ENCODE measurements at regions not wholly inside any gene's neighbourhood (a gene's known extent, or its start where the extent isn't known, plus 50 kb on each side); places are given as distances from the start of the nearest gene placed in this dataset.
"Not testable (repeated sequence)": the region's sequence is repeated elsewhere in the genome, so short reads cannot be mapped to it uniquely, and the experiment has no call there.

DNA sequence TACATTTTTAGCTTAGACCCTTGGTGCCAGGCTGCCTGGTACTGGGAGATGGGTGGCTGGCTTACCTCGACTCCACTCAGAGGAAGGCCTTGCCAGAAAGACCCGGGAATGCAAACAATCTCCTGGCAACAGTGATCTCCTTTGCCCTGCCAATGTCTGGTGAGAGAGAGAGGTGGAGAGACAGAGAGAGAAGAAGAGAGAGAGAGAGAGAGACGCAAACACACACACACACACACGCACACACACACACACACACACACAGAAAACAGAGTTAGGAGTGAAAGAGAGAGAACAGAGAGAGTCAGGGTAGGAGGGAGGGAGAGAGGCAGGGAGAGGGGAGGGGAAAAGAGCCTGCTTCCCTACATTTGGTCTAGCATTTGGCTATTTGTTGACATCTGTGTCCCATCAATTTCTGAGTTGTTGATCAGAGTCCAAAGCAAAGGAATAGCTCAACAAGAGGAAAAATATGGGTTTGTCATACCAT, 181.6 kb upstream of the MAP1B start:
- TF ChIP-seq SMC3 (IDR thresholded peaks at IDR 0.05), result 0 out of 3 replicates have a peak, but pooled peaks have one; percentile 9
- TF ChIP-seq, protein P1, sequence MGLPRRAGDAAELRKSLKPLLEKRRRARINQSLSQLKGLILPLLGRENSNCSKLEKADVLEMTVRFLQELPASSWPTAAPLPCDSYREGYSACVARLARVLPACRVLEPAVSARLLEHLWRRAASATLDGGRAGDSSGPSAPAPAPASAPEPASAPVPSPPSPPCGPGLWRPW (IDR thresholded peaks at IDR 0.05), result no peak
- no peak for TF ChIP-seq ESRRA (IDR thresholded peaks at IDR 0.05; ENCODE audit: borderline replicate concordance, low read length)
- DNase-seq (ENCODE audit: low read depth in 1 of 2, low spot score in 1 of 2) (peak in 1 of 2 experiments; percentile 43), ATAC-seq (peak; percentile 31 to 52; a peak in 4 of 6 replicates), FAIRE-seq (no peak)
- H3K27ac ChIP-seq, result peak overlapping the region; percentile 80 to 81
- peaks cover 20% of the 10 kb centered on the region; the same call in 1 of the 3 replicates for H3K9me3 ChIP-seq
- ChIA-PET POLR2A (no interaction called here), CTCF (interaction anchor here (1.7 kb wide), 1 partner anchor 12 kb away, joined by 4 read pairs; no protein-coding TSS in a partner anchor)
- peaks cover 48% of the 10 kb centered on the region for H3K4me1 ChIP-seq
- H3K4me3 ChIP-seq, result no peak overlapping the region
- 12% methylated on average over 4 of the region's 4 CpGs for WGBS (ENCODE audit: missing lambda C conversion rate)
- H3K4me2 ChIP-seq, result peak overlapping the region; percentile 65

DNA sequence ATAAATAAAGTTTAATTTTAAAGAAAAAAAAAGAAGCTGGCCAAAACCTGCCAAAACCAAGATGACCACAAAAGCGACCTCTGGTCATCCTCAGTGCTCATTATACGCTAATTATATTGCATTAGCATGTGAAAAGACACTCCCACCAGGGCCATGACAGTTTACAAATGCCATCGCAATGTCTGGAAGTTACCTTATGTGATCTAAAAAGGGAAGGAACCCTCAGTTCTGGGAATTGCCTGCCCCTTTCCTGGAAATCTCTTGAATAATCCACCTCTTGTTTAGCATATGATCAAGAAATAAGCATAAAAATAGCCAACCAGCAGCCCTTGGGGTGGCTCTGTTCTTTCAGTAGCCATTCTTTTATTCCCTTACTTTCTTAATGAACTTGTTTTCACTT, 178.3 kb upstream of the MAP1B start:
- peaks cover 12% of the 10 kb centered on the region; the same call in 1 of the 3 replicates for H3K9me3 ChIP-seq
- H3K4me2 ChIP-seq, result no peak overlapping the region
- H3K4me3 ChIP-seq, result no peak overlapping the region
- FAIRE-seq (no peak), DNase-seq (ENCODE audit: low read depth in 1 of 2, low spot score in 1 of 2) (no peak), ATAC-seq (no peak)
- WGBS (ENCODE audit: missing lambda C conversion rate), result 90% methylated on average over 3 of the region's 3 CpGs
- POLR2A ChIA-PET, result no interaction called here
- CTCF ChIA-PET, result interaction anchor here (1.0 kb wide), 1 partner anchor 19 kb away, joined by 3 read pairs; no protein-coding TSS in a partner anchor
- peak overlapping the region in 1 of 2 experiments; percentile 89; a peak in 3 of 6 replicates for H3K27ac ChIP-seq
- no peak for TF ChIP-seq MAX (IDR thresholded peaks at IDR 0.05)
- TF ChIP-seq GATA3 (IDR thresholded peaks at IDR 0.05; ENCODE audit: borderline replicate concordance), result no peak
- TF ChIP-seq, protein P2, sequence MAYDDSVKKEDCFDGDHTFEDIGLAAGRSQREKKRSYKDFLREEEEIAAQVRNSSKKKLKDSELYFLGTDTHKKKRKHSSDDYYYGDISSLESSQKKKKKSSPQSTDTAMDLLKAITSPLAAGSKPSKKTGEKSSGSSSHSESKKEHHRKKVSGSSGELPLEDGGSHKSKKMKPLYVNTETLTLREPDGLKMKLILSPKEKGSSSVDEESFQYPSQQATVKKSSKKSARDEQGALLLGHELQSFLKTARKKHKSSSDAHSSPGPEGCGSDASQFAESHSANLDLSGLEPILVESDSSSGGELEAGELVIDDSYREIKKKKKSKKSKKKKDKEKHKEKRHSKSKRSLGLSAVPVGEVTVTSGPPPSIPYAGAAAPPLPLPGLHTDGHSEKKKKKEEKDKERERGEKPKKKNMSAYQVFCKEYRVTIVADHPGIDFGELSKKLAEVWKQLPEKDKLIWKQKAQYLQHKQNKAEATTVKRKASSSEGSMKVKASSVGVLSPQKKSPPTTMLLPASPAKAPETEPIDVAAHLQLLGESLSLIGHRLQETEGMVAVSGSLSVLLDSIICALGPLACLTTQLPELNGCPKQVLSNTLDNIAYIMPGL (CRISPR knock-in tag; IDR thresholded peaks at IDR 0.05; ENCODE audit: borderline replicate concordance), result no peak
- no peak for TF ChIP-seq FOSB (CRISPR knock-in tag; IDR thresholded peaks at IDR 0.05)
- TF ChIP-seq RAD21 (conservative IDR thresholded peaks at IDR 0.05 in 1 of 2, IDR thresholded peaks at IDR 0.05 in 1 of 2), result no peak
- TF ChIP-seq MAFK (IDR thresholded peaks at IDR 0.05; ENCODE audit: partially characterized antibody), result no peak
- no peak for TF ChIP-seq EHF (CRISPR knock-in tag; IDR thresholded peaks at IDR 0.05)
- no peak for TF ChIP-seq ZC3H11A (IDR thresholded peaks at IDR 0.05)
- no peak for TF ChIP-seq RARB (CRISPR knock-in tag; IDR thresholded peaks at IDR 0.05)
- TF ChIP-seq, protein P3, sequence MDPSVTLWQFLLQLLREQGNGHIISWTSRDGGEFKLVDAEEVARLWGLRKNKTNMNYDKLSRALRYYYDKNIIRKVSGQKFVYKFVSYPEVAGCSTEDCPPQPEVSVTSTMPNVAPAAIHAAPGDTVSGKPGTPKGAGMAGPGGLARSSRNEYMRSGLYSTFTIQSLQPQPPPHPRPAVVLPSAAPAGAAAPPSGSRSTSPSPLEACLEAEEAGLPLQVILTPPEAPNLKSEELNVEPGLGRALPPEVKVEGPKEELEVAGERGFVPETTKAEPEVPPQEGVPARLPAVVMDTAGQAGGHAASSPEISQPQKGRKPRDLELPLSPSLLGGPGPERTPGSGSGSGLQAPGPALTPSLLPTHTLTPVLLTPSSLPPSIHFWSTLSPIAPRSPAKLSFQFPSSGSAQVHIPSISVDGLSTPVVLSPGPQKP (IDR thresholded peaks at IDR 0.05; ENCODE audit: low read depth, low read length), result no peak
- no peak for TF ChIP-seq EHMT2 (IDR thresholded peaks at IDR 0.05; ENCODE audit: low read depth)
- no peak for TF ChIP-seq MAZ (IDR thresholded peaks at IDR 0.05; ENCODE audit: borderline replicate concordance, low read depth, low read length)
- TF ChIP-seq KDM5A (IDR thresholded peaks at IDR 0.05), result no peak
- TF ChIP-seq REST (IDR thresholded peaks at IDR 0.05), result no peak
- no peak for TF ChIP-seq RCOR1 (IDR thresholded peaks at IDR 0.05; ENCODE audit: low read depth, low read length)
- no peak for TF ChIP-seq BCL3 (IDR thresholded peaks at IDR 0.05)
- peaks cover 61% of the 10 kb centered on the region for H3K4me1 ChIP-seq

GRCh38 chr5:71930554-71930953, 176.7 kb upstream of the MAP1B start:
- FAIRE-seq; ATAC-seq; H3K4me2 ChIP-seq; DNase-seq (ENCODE audit: low read depth in 1 of 2, low spot score in 1 of 2); CTCF ChIA-PET; H3K4me3 ChIP-seq; POLR2A ChIA-PET: not testable (repeated sequence)
- H3K9me3 ChIP-seq, result peaks cover 19% of the 10 kb centered on the region; the same call in 1 of the 3 replicates
- H3K4me1 ChIP-seq, result peaks cover 49% of the 10 kb centered on the region
- peak overlapping the region; percentile 89; a peak in 5 of 6 replicates for H3K27ac ChIP-seq

Data from A549 (cell line).